NCI-H2196 treated with DMSO at 0.1 percent for 48 hours (cell line): ENCODE measurements at regions not wholly inside any gene's neighbourhood (a gene's known extent, or its start where the extent isn't known, plus 50 kb on each side); places are given as distances from the start of the nearest gene placed in this dataset.
"Not testable (repeated sequence)": the region's sequence is repeated elsewhere in the genome, so short reads cannot be mapped to it uniquely, and the experiment has no call there.

ENCODE experiments used
- DNase-seq: peaks from one replicate; lab custom pipeline; 2025; ENCODE audit not compliant: unreplicated experiment; lab: John Stamatoyannopoulos, UW

GRCh38 chr1:99361406-99361805 is 97.1 kb downstream of the PLPPR4 start:
- DNase-seq, result no peak

- DNase-seq, result no peak
Observed at GRCh38 chr1:99363531-99363930, 99.2 kb downstream of the PLPPR4 start.

GRCh38 chr1:99365141-99365540 is 100.8 kb downstream of the PLPPR4 start:
- no peak for DNase-seq

GRCh38 chr1:99365545-99365944 is 101.3 kb downstream of the PLPPR4 start:
- no peak for DNase-seq

GRCh38 chr1:99369154-99369553 is 104.9 kb downstream of the PLPPR4 start:
- DNase-seq, result no peak

GRCh38 chr1:99370476-99370875 is 106.2 kb downstream of the PLPPR4 start:
- DNase-seq, result no peak

GRCh38 chr1:99371413-99371812 is 107.1 kb downstream of the PLPPR4 start:
- no peak for DNase-seq

- DNase-seq, result no peak
Observed at GRCh38 chr1:99374109-99374508, 109.8 kb downstream of the PLPPR4 start.

- DNase-seq, result not testable (repeated sequence)
Observed at GRCh38 chr1:99374693-99375092, 110.4 kb downstream of the PLPPR4 start.

- no peak for DNase-seq
Observed at GRCh38 chr1:99384021-99384420, 119.7 kb downstream of the PLPPR4 start.

GRCh38 chr1:99385852-99386251 is 121.6 kb downstream of the PLPPR4 start:
- DNase-seq, result no peak

- DNase-seq, result no peak
Observed at GRCh38 chr1:99396389-99396788, 132.1 kb downstream of the PLPPR4 start.

GRCh38 chr1:99397029-99397428 is 132.7 kb downstream of the PLPPR4 start:
- no peak for DNase-seq

- DNase-seq, result no peak
Observed at GRCh38 chr1:99397863-99398262, 133.6 kb downstream of the PLPPR4 start.

- DNase-seq, result not testable (repeated sequence)
Observed at GRCh38 chr1:99401556-99401955, 137.3 kb downstream of the PLPPR4 start.

- DNase-seq, result not testable (repeated sequence)
Observed at GRCh38 chr1:99404399-99404798, 140.1 kb downstream of the PLPPR4 start.

- not testable (repeated sequence) for DNase-seq
Observed at GRCh38 chr1:99405325-99405724, 141.0 kb downstream of the PLPPR4 start.

- DNase-seq, result no peak
Observed at GRCh38 chr1:99407018-99407417, 142.7 kb downstream of the PLPPR4 start.

GRCh38 chr1:99424087-99424486 is 159.8 kb downstream of the PLPPR4 start:
- no peak for DNase-seq

GRCh38 chr1:99429754-99430153 is 165.5 kb downstream of the PLPPR4 start:
- no peak for DNase-seq

GRCh38 chr1:99438656-99439230 is 174.5 kb downstream of the PLPPR4 start:
- no peak for DNase-seq

- DNase-seq, result no peak
Observed at GRCh38 chr1:99439433-99440075, 175.3 kb downstream of the PLPPR4 start.
